HCT116 (cell line): ENCODE measurements at regions not wholly inside any gene's neighbourhood (a gene's known extent, or its start where the extent isn't known, plus 50 kb on each side); places are given as distances from the start of the nearest gene placed in this dataset.

ENCODE experiments used
- ATAC-seq: fragments of 200-7000 bp; cut with Tn5 transposase; 2 replicates; pipeline ENCODE4 v1.9.1; 2020; ENCODE audit warnings: mild to moderate bottlenecking, moderate library complexity
- BruUV-seq: library from RNA; stranded (reverse); fragments of 400-500 nt; replicated peaks from 2 replicates; lab custom pipeline; 2021; lab: Mats Ljungman, UMichigan
- CTCF ChIA-PET: fragments of 300-600 bp; sonication (Branson Sonifier 250); formaldehyde crosslinking; loops from one replicate; lab custom pipeline; 2021; ENCODE audit warnings: antibody characterized with exemption; lab: Charles Lee
- POLR2A ChIA-PET: fragments of 300-600, 350-600 bp; sonication (Branson Sonifier 250); formaldehyde crosslinking; loops from one replicate; lab custom pipeline; 2021; ENCODE audit warnings: antibody characterized with exemption; lab: Charles Lee
- RAD21 ChIA-PET, 2 experiments: fragments of 300-600 bp; sonication (Branson Sonifier 250); formaldehyde crosslinking; loops; one replicate each; lab custom pipeline; 2023; ENCODE audit warnings: low total read pairs in 2 of 2; ENCODE audit not compliant: uncharacterized antibody in 2 of 2, unreplicated experiment in 2 of 2, low non-redundant PET in 1 of 2; lab: Charles Lee
- DNase-seq: peaks from one replicate; pipeline ENCODE4 v3.0.0-alpha.2; 2010; ENCODE audit warnings: low read depth, low spot score
- H2AFZ ChIP-seq: fragments of 200-600 bp; shearing (Covaris generic), sonication (generic); 2 replicates; pipeline ENCODE4 v1.6.1; 2017; ENCODE audit warnings: low read depth, mixed run types, mixed read lengths, antibody characterized with exemption, low read length; ENCODE audit not compliant: poor library complexity, severe bottlenecking
- H3K27ac ChIP-seq: 2 replicates; pipeline ENCODE4 v1.5.1; 2012; ENCODE audit warnings: low read depth, low read length
- H3K27me3 ChIP-seq: fragments of 200-600 bp; sonication (generic); 2 replicates; pipeline ENCODE4 v1.6.1; 2016; ENCODE audit warnings: mixed run types, low read length, mixed read lengths; ENCODE audit not compliant: insufficient read depth
- H3K36me3 ChIP-seq, 2 experiments: fragments of 200-500 bp in 1 of 2; fragments of 200-600 bp in 1 of 2; sonication (Bioruptor generic) in 1 of 2; sonication (generic) in 1 of 2; 2 replicates each; pipeline versions ENCODE4 v1.5.1 to v1.6.1; 2014 to 2016; ENCODE audit warnings: low read length in 2 of 2, inconsistent platforms in 1 of 2, mixed read lengths in 1 of 2, mixed run types in 1 of 2; ENCODE audit not compliant: insufficient read depth in 2 of 2, control insufficient read depth in 1 of 2
- H3K4me1 ChIP-seq, 2 experiments: fragments of 200-600 bp in 1 of 2; sonication (generic) in 1 of 2; 2 replicates each; pipeline versions ENCODE4 v1.5.1 to v1.6.1; 2012 to 2017; ENCODE audit warnings: low read length in 2 of 2, inconsistent platforms in 1 of 2, mild to moderate bottlenecking in 1 of 2, mixed read lengths in 1 of 2, mixed run types in 1 of 2, moderate library complexity in 1 of 2; ENCODE audit not compliant: insufficient read depth in 2 of 2, control insufficient read depth in 1 of 2
- H3K4me2 ChIP-seq: fragments of 200-600 bp; sonication (generic); 2 replicates; pipeline ENCODE4 v1.6.1; 2017; ENCODE audit warnings: mixed run types, low read length, mixed read lengths
- H3K4me3 ChIP-seq, 2 experiments: fragments of 200-600 bp in 1 of 2; sonication (generic) in 1 of 2; replicated peaks in 1 of 2; 2 replicates each; pipeline ENCODE4 v1.5.1; 2011 to 2016; ENCODE audit warnings: low read length in 2 of 2, control low read depth in 1 of 2, low read depth in 1 of 2, mild to moderate bottlenecking in 1 of 2, mixed read lengths in 1 of 2, mixed run types in 1 of 2
- H3K79me2 ChIP-seq: fragments of 200-600 bp; sonication (generic); 2 replicates; pipeline ENCODE4 v1.6.1; 2017; ENCODE audit warnings: mild to moderate bottlenecking, mixed run types, low read length, moderate library complexity, mixed read lengths; ENCODE audit not compliant: insufficient read depth
- H3K9ac ChIP-seq: fragments of 200-600 bp; sonication (generic); 2 replicates; pipeline ENCODE4 v1.6.1; 2016; ENCODE audit warnings: low read length, mixed read lengths
- H3K9me2 ChIP-seq: fragments of 200-600 bp; sonication (generic), shearing (Covaris generic); 2 replicates; pipeline ENCODE4 v1.6.1; 2017; ENCODE audit warnings: mixed run types, mild to moderate bottlenecking, moderate library complexity; ENCODE audit not compliant: insufficient read depth
- H3K9me3 ChIP-seq, 2 experiments: fragments of 200-500 bp in 1 of 2; fragments of 200-600 bp in 1 of 2; sonication (Bioruptor generic) in 1 of 2; sonication (generic) in 1 of 2; 2 replicates each; pipeline ENCODE4 v1.6.1; 2014 to 2017; ENCODE audit warnings: low read length in 2 of 2, mixed read lengths in 2 of 2, inconsistent platforms in 1 of 2, low read depth in 1 of 2, mild to moderate bottlenecking in 1 of 2, mixed run types in 1 of 2, moderate library complexity in 1 of 2; ENCODE audit not compliant: control insufficient read depth in 1 of 2, insufficient read depth in 1 of 2
- H4K20me1 ChIP-seq: fragments of 200-600 bp; sonication (generic), shearing (Covaris generic); 2 replicates; pipeline ENCODE4 v1.6.1; 2017; ENCODE audit warnings: mixed run types, mild to moderate bottlenecking, moderate library complexity; ENCODE audit not compliant: insufficient read depth
- CBX3 ChIP-seq: IDR thresholded peaks from 2 replicates; pipeline ENCODE4 v1.6.1; 2012; ENCODE audit warnings: low read depth
- CEBPB ChIP-seq: IDR thresholded peaks from 2 replicates; pipeline ENCODE4 v1.6.1; 2012; ENCODE audit warnings: low read depth
- EZH2 ChIP-seq: fragments of 200-600 bp; sonication (generic); IDR thresholded peaks from 2 replicates; pipeline ENCODE4 v1.6.1; 2017; ENCODE audit warnings: antibody characterized with exemption, mixed run types
- EZH2phosphoT487 ChIP-seq: fragments of 200-600 bp; IDR thresholded peaks from 2 replicates; pipeline ENCODE4 v1.6.1; 2018; ENCODE audit warnings: antibody characterized with exemption, borderline replicate concordance
- FOSL1 ChIP-seq: IDR thresholded peaks from 2 replicates; pipeline ENCODE4 v1.6.1; 2012; ENCODE audit warnings: low read depth
- JUND ChIP-seq: IDR thresholded peaks from 2 replicates; pipeline ENCODE4 v1.6.1; 2012
- POLR2A ChIP-seq: IDR thresholded peaks from 2 replicates; pipeline ENCODE4 v1.7.0; 2011; ENCODE audit warnings: borderline replicate concordance; ENCODE audit not compliant: insufficient read depth, insufficient read length; ENCODE audit errors: extremely low read depth
- SIN3A ChIP-seq: IDR thresholded peaks from 2 replicates; pipeline ENCODE4 v1.6.1; 2012; ENCODE audit warnings: low read depth
- SRF ChIP-seq: IDR thresholded peaks from 2 replicates; pipeline ENCODE4 v1.6.1; 2012; ENCODE audit warnings: low read depth
- TCF7L2 ChIP-seq: IDR thresholded peaks from 2 replicates; pipeline ENCODE4 v1.7.0; 2011; ENCODE audit warnings: borderline replicate concordance, inconsistent platforms; ENCODE audit not compliant: insufficient read depth, insufficient read length; ENCODE audit errors: extremely low read depth
- intact Hi-C: fragments of 100-400 bp; cut with micrococcal nuclease; formaldehyde crosslinking; loops from 2 replicates; pipeline ENCODE4 v1.10.0; 2022
- TF ChIP-seq, protein P1 (sequence below): IDR thresholded peaks from 2 replicates; pipeline ENCODE4 v1.6.1; 2012
- TF ChIP-seq, protein P2 (sequence below), 3 experiments: fragments of 200-600 bp in 1 of 3; sonication (generic) in 1 of 3; IDR thresholded peaks in 2 of 3; conservative IDR thresholded peaks in 1 of 3; 2 replicates each; pipeline ENCODE4 v1.5.1; 2012 to 2017; ENCODE audit warnings: low read depth in 2 of 3, low read length in 2 of 3, antibody characterized with exemption in 1 of 3, borderline replicate concordance in 1 of 3, control low read depth in 1 of 3, mild to moderate bottlenecking in 1 of 3, mixed read lengths in 1 of 3, mixed run types in 1 of 3, moderate library complexity in 1 of 3; ENCODE audit not compliant: insufficient read depth in 1 of 3
- TF ChIP-seq, protein P3 (sequence below): IDR thresholded peaks from 2 replicates; pipeline ENCODE4 v1.6.1; 2012; ENCODE audit warnings: low read depth
- TF ChIP-seq, protein P4 (sequence below): IDR thresholded peaks from 2 replicates; pipeline ENCODE4 v1.6.1; 2012

DNA sequence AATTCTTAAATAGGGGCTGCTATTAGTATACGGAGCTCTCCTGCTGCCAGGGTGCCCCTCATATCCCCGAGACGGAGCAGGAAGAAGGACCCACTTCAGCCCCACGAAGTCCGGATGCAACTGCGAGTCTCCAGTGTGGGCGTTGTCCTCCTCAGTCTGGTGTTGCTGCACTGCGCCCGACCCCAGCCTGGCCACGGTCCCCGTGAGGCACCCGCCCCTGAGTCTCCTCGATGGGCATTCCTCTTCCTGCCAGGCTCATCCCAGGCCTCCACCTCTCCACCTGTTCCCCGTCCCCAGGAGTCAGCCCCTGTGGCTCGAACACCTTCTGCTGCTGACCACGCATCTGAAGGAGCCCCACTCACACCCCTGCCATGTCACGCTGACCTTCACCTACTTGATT is 68.1 kb upstream of the SFSWAP start:
- DNase-seq (no peak), ATAC-seq (no peak)
- Histone ChIP-seq H3K27ac (no peak overlapping the region), H3K9ac (no peak overlapping the region), H3K4me2 (no peak overlapping the region), H3K9me2 (no peaks in the 10 kb centered on the region), H3K79me2 (no peaks in the 10 kb centered on the region), H3K4me1 (peaks cover 0 to 5% of the 10 kb centered on the region in 2 experiments; a peak in 1 of 4 replicates), H3K4me3 (no peak overlapping the region), H3K27me3 (peaks cover 6% of the 10 kb centered on the region), H2AFZ (no peak overlapping the region), H3K36me3 (no peaks in the 10 kb centered on the region), H3K9me3 (no peaks in the 10 kb centered on the region), H4K20me1 (no peaks in the 10 kb centered on the region)
- CTCF ChIA-PET, result no interaction called here
- POLR2A ChIA-PET, result no interaction called here
- no peak for TF ChIP-seq TCF7L2
- RAD21 ChIA-PET, result no interaction called here
- intact Hi-C loops, result no loop called here
- no TSS peak for BruUV-seq

DNA sequence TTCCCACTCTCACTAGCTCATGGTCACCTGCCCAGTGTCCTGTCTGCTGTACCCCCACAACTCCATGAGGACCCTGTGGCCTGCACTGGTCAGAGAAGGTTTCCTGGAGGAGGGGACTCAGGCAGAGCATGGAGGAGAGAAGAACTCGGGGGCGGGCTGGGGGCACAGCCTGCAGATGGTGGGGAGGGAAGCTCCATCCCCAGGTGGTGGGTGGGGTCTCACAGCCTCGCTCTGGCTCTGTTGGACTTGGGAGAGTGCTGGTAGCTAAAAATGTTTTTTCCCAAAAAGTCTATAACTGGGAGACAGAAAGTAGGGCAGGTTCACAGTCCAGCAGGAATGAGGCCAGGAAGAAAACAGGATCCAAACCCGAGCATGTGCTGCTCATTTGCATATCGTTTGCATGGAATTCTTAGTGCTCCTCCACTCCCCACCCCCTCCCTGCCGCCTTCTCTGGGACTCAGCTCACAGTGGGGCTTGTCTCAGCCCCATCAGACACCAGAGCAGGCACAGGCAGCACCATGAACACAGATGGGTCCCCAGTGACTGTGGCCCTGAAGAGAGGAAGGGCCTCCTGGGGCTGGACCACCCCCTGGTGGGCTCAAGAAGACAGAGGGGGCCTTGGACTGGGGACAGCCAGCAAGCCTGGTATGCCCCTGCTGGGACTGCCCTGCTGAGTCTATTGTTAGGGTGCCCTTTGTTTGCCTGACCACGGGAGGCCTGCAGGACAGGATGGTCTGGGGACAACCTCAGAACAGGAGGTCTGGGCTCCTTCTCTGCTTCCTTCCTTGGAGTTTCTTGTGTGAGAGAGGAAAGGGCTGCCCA is 67.0 kb upstream of the SFSWAP start:
- TF ChIP-seq POLR2A, result no peak
- TF ChIP-seq CBX3, result no peak
- TF ChIP-seq, protein P1, sequence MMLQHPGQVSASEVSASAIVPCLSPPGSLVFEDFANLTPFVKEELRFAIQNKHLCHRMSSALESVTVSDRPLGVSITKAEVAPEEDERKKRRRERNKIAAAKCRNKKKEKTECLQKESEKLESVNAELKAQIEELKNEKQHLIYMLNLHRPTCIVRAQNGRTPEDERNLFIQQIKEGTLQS, result no peak
- TF ChIP-seq, protein P2, sequence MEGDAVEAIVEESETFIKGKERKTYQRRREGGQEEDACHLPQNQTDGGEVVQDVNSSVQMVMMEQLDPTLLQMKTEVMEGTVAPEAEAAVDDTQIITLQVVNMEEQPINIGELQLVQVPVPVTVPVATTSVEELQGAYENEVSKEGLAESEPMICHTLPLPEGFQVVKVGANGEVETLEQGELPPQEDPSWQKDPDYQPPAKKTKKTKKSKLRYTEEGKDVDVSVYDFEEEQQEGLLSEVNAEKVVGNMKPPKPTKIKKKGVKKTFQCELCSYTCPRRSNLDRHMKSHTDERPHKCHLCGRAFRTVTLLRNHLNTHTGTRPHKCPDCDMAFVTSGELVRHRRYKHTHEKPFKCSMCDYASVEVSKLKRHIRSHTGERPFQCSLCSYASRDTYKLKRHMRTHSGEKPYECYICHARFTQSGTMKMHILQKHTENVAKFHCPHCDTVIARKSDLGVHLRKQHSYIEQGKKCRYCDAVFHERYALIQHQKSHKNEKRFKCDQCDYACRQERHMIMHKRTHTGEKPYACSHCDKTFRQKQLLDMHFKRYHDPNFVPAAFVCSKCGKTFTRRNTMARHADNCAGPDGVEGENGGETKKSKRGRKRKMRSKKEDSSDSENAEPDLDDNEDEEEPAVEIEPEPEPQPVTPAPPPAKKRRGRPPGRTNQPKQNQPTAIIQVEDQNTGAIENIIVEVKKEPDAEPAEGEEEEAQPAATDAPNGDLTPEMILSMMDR (IDR thresholded peaks at IDR 0.05 in 2 of 3, conservative IDR thresholded peaks at IDR 0.05 in 1 of 3; ENCODE audit: borderline replicate concordance in 1 of 3, insufficient read depth in 1 of 3, low read depth in 2 of 3, low read length in 2 of 3), result no peak
- TF ChIP-seq EZH2phosphoT487, result no peak
- TF ChIP-seq FOSL1, result no peak
- TF ChIP-seq, protein P3, sequence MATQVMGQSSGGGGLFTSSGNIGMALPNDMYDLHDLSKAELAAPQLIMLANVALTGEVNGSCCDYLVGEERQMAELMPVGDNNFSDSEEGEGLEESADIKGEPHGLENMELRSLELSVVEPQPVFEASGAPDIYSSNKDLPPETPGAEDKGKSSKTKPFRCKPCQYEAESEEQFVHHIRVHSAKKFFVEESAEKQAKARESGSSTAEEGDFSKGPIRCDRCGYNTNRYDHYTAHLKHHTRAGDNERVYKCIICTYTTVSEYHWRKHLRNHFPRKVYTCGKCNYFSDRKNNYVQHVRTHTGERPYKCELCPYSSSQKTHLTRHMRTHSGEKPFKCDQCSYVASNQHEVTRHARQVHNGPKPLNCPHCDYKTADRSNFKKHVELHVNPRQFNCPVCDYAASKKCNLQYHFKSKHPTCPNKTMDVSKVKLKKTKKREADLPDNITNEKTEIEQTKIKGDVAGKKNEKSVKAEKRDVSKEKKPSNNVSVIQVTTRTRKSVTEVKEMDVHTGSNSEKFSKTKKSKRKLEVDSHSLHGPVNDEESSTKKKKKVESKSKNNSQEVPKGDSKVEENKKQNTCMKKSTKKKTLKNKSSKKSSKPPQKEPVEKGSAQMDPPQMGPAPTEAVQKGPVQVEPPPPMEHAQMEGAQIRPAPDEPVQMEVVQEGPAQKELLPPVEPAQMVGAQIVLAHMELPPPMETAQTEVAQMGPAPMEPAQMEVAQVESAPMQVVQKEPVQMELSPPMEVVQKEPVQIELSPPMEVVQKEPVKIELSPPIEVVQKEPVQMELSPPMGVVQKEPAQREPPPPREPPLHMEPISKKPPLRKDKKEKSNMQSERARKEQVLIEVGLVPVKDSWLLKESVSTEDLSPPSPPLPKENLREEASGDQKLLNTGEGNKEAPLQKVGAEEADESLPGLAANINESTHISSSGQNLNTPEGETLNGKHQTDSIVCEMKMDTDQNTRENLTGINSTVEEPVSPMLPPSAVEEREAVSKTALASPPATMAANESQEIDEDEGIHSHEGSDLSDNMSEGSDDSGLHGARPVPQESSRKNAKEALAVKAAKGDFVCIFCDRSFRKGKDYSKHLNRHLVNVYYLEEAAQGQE, result no peak
- TF ChIP-seq SRF, result no peak
- TF ChIP-seq, protein P4, sequence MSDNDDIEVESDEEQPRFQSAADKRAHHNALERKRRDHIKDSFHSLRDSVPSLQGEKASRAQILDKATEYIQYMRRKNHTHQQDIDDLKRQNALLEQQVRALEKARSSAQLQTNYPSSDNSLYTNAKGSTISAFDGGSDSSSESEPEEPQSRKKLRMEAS, result no peak
- TF ChIP-seq EZH2, result no peak
- no peak for TF ChIP-seq JUND
- TF ChIP-seq CEBPB, result no peak
- no peak for TF ChIP-seq SIN3A
- TF ChIP-seq, all 23 proteins: peak for 0
- no peaks in the 10 kb centered on the region for H3K79me2 ChIP-seq
- peaks cover 0 to 5% of the 10 kb centered on the region in 2 experiments; a peak in 1 of 4 replicates for H3K4me1 ChIP-seq
- ATAC-seq (no peak), DNase-seq (no peak)
- CTCF ChIA-PET, result no interaction called here
- no peaks in the 10 kb centered on the region for H3K9me2 ChIP-seq
- no peak overlapping the region for H3K4me3 ChIP-seq
- BruUV-seq, result no TSS peak
- no peak overlapping the region for H3K4me2 ChIP-seq
- no peak overlapping the region for H3K9ac ChIP-seq
- RAD21 ChIA-PET, result no interaction called here
- intact Hi-C loops, result no loop called here
- H3K9me3 ChIP-seq, result no peaks in the 10 kb centered on the region
- no peak overlapping the region for H3K27ac ChIP-seq
- H4K20me1 ChIP-seq, result no peaks in the 10 kb centered on the region
- no peaks in the 10 kb centered on the region for H3K36me3 ChIP-seq
- POLR2A ChIA-PET, result no interaction called here
- peaks cover 3% of the 10 kb centered on the region for H3K27me3 ChIP-seq
- no peak overlapping the region for H2AFZ ChIP-seq
